ENCODE measurements at regions not wholly inside any gene's neighbourhood (a gene's known extent, or its start where the extent isn't known, plus 50 kb on each side); places are given as distances from the start of the nearest gene placed in this dataset.
"Not testable (repeated sequence)": the region's sequence is repeated elsewhere in the genome, so short reads cannot be mapped to it uniquely, and the experiment has no call there.

DNA sequence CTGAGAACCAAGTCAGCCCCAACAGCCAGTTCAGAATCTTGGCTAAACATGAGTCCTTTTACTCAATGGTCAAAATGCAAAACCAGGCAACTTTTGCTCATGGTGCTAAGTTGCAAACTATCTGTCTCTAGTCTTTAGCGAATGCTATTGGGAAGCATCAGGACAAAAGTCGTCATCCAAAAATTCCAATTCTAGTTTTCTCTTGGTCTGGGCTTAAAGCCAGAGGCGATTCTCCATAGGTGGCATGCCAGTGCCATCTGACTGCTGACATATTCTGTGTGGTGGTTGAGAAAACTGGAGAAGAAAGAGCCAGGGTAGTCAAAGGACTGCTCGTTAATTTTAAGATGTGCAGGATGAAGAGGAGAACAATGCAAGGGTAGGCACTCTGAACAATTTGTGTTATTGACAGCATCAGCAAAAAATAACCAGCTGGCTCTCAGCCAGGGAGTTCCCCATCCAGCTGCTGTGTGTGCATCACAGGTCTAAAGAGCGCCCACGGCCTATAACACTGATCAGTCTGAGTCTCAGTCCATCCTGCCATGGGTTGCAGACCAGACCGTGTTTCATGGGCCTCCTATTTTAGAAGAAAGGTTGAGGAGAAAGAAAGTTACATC is 313.6 kb downstream of the ALDH8A1 start:
- Mint-ChIP-seq H3K9me3 (no peaks in the 10 kb centered on the region), H3K4me1 (ENCODE audit: low read depth) (peaks cover 24% of the 10 kb centered on the region), H3K4me3 (no peak overlapping the region), H3K27ac (no peak overlapping the region), H3K36me3 (ENCODE audit: low read depth) (no peaks in the 10 kb centered on the region), H3K27me3 (no peaks in the 10 kb centered on the region)
- ATAC-seq, result no peak
- TF ChIP-seq, protein P1, sequence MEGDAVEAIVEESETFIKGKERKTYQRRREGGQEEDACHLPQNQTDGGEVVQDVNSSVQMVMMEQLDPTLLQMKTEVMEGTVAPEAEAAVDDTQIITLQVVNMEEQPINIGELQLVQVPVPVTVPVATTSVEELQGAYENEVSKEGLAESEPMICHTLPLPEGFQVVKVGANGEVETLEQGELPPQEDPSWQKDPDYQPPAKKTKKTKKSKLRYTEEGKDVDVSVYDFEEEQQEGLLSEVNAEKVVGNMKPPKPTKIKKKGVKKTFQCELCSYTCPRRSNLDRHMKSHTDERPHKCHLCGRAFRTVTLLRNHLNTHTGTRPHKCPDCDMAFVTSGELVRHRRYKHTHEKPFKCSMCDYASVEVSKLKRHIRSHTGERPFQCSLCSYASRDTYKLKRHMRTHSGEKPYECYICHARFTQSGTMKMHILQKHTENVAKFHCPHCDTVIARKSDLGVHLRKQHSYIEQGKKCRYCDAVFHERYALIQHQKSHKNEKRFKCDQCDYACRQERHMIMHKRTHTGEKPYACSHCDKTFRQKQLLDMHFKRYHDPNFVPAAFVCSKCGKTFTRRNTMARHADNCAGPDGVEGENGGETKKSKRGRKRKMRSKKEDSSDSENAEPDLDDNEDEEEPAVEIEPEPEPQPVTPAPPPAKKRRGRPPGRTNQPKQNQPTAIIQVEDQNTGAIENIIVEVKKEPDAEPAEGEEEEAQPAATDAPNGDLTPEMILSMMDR (IDR thresholded peaks at IDR 0.05), result no peak
- intact Hi-C loops (cut with micrococcal nuclease), result no loop called here
- DNase-seq, result peak; percentile 49
- ChIA-PET CTCF (interaction anchor here (1.3 kb wide), 1 partner anchor 105 kb away, joined by 4 read pairs; no protein-coding TSS in a partner anchor), POLR2A (interaction anchor here (0.6 to 0.7 kb wide), 2 partner anchors 13 to 169 kb away, joined by 3 read pairs; no protein-coding TSS in a partner anchor)

DNA sequence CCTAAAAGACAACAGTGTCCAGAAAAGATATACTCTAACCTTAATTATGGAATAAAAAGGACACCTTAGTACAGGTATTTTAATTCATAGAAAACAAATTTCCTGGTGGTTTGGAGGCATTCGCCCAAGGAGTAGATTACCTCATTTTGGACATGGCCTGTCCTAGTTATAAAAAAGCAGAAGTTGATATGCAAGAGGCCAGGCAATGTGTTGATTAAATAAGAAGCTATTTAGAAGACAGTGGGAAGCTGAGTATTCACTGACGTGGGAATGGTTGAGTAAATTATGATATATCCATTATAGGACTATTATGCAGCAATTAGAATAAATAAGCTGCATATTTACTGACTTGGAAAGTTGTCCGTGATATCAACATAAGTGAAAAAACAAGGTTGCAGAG is 314.9 kb downstream of the ALDH8A1 start:
- H3K9me3 Mint-ChIP-seq, result no peaks in the 10 kb centered on the region
- CTCF ChIA-PET, result no interaction called here
- H3K36me3 Mint-ChIP-seq (ENCODE audit: low read depth), result no peaks in the 10 kb centered on the region
- no peak overlapping the region for H3K4me3 Mint-ChIP-seq
- no peak overlapping the region for H3K27ac Mint-ChIP-seq
- POLR2A ChIA-PET, result interaction anchor here (0.9 kb wide), 1 partner anchor 202 kb away, joined by 5 read pairs; no protein-coding TSS in a partner anchor
- no peak for DNase-seq
- TF ChIP-seq, protein P1 (IDR thresholded peaks at IDR 0.05), result no peak
- peaks cover 18% of the 10 kb centered on the region for H3K4me1 Mint-ChIP-seq (ENCODE audit: low read depth)
- intact Hi-C loops (cut with micrococcal nuclease), result no loop called here
- ATAC-seq, result no peak
- no peaks in the 10 kb centered on the region for H3K27me3 Mint-ChIP-seq

DNA sequence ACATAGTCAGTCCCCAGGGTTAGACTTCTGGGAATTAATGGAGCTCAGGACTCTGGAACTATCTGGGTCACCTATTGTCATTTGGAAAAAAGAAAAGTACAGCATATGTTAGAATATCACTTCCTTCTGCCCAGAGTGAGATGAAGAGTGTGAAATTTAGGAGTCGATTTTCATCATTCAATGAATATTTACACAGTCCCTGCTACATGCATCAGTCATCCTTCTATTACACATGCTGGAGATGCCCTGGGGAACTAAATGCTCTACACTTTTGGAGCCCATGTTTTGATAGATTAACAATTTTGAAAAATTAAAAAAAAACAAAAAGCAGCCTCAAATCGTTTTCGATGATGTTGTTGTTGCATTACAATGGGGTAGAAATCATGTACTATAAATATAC is 315.4 kb downstream of the ALDH8A1 start:
- POLR2A ChIA-PET, result interaction anchor here (0.6 to 0.9 kb wide), 2 partner anchors 24 to 201 kb away, joined by 4 to 5 read pairs; no protein-coding TSS in a partner anchor
- TF ChIP-seq, protein P1 (IDR thresholded peaks at IDR 0.05), result no peak
- Mint-ChIP-seq H3K9me3 (no peaks in the 10 kb centered on the region), H3K27ac (no peak overlapping the region), H3K4me1 (ENCODE audit: low read depth) (peaks cover 18% of the 10 kb centered on the region), H3K36me3 (ENCODE audit: low read depth) (no peaks in the 10 kb centered on the region), H3K4me3 (no peak overlapping the region), H3K27me3 (no peaks in the 10 kb centered on the region)
- no peak for DNase-seq
- CTCF ChIA-PET, result interaction anchor here (1.0 kb wide), 1 partner anchor 189 kb away, joined by 4 read pairs; no protein-coding TSS in a partner anchor
- no peak for ATAC-seq
- intact Hi-C loops (cut with micrococcal nuclease), result no loop called here

DNA sequence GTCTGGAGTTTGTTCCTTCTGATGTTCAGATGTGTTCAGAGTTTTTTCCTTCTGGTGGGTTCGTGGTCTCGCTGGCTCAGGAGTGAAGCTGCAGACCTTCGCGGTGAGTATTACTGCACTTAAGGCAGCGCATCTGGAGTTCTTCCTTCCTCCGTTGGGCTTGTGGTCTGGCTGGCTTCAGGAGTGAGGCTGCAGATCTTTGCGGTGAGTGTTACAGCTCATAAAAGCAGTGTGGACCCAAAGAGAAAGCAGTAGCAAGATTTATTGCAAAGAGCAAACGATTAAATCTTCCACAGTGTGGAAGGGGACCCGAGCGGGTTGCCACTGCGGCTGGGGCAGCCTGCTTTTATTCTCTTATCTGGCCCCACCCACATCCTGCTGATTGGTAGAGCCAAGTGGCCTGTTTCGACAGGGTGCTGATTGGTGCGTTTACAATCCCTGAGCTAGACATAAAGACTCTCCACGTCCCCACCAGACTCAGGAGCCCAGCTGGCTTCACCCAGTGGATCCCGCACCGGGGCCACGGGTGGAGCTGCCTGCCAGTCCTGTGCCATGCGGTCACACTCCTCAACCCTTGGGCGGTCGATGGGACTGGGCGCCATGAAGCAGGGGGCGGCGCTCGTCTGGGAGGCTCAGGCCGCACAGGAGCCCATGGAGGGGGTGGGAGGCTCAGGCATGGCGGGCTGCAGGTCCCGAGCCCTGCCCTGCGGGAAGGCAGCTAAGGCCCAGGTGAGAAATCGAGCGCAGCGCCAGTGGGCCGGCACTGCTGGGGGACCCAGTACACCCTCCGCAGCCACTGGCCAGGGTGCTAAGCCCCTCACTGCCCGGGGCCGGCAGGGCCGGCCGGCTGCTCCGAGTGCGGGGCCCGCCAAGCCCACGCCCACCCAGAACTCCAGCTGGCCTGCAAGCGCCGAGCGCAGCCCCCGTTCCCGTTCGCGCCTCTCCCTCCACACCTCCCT is 315.3 kb upstream of the SGK1 start:
- H3K27ac Mint-ChIP-seq, result peak overlapping the region; percentile 47
- CTCF ChIA-PET, result interaction anchor here (2.1 kb wide), 1 partner anchor 8 kb away, joined by 10 read pairs; no protein-coding TSS in a partner anchor
- POLR2A ChIA-PET, result interaction anchor here (0.7 kb wide), 2 partner anchors 187 to 213 kb away, joined by 3 read pairs; no protein-coding TSS in a partner anchor
- peak overlapping the region; percentile 64 for H3K4me3 Mint-ChIP-seq
- ATAC-seq; H3K27me3 Mint-ChIP-seq; intact Hi-C loops (cut with micrococcal nuclease); H3K36me3 Mint-ChIP-seq (ENCODE audit: low read depth); H3K9me3 Mint-ChIP-seq: not testable (repeated sequence)
- peaks cover 18% of the 10 kb centered on the region for H3K4me1 Mint-ChIP-seq (ENCODE audit: low read depth)
- DNase-seq, result peak; percentile 62

DNA sequence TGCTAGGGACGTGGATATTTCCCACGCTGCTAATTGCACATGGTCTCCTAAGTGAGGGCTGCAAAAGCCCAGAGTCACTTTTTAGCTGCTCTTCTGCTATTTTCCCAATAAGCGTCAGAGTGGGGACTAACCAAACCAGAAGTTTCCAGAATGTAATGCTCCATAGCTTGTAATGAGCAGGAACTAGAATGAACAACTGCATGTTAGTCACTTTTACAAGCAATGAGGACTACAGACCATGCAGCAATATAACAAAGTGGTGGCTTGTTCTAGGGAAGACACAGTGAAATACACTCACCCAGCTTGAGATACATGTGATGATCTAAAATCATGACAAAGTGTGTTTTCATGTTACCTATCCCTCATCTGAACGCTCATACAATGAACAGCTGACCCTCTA is 314.1 kb upstream of the SGK1 start:
- DNase-seq (no peak), ATAC-seq (peak; percentile 53)
- no peaks in the 10 kb centered on the region for H3K27me3 Mint-ChIP-seq
- intact Hi-C loops (cut with micrococcal nuclease), result no loop called here
- no peaks in the 10 kb centered on the region for H3K9me3 Mint-ChIP-seq
- no peak overlapping the region for H3K27ac Mint-ChIP-seq
- TF ChIP-seq, protein P1 (IDR thresholded peaks at IDR 0.05), result no peak
- ChIA-PET CTCF (interaction anchor here (2.1 kb wide), 1 partner anchor 9 kb away, joined by 10 read pairs; no protein-coding TSS in a partner anchor), POLR2A (interaction anchor here (1.5 kb wide), 1 partner anchor 9 kb away, joined by 5 read pairs; no protein-coding TSS in a partner anchor)
- H3K36me3 Mint-ChIP-seq (ENCODE audit: low read depth), result no peaks in the 10 kb centered on the region
- peaks cover 16% of the 10 kb centered on the region for H3K4me1 Mint-ChIP-seq (ENCODE audit: low read depth)
- H3K4me3 Mint-ChIP-seq, result no peak overlapping the region
